HG03039 (cell line): ENCODE measurements at regions not wholly inside any gene's neighbourhood (a gene's known extent, or its start where the extent isn't known, plus 50 kb on each side); places are given as distances from the start of the nearest gene placed in this dataset.

Source experiments
- ATAC-seq: cut with Tn5 transposase; IDR thresholded peaks from one replicate; pipeline ENCODE4 v1.9.1; 2021; ENCODE audit warnings: mild to moderate bottlenecking, moderate library complexity; ENCODE audit not compliant: unreplicated experiment

DNA sequence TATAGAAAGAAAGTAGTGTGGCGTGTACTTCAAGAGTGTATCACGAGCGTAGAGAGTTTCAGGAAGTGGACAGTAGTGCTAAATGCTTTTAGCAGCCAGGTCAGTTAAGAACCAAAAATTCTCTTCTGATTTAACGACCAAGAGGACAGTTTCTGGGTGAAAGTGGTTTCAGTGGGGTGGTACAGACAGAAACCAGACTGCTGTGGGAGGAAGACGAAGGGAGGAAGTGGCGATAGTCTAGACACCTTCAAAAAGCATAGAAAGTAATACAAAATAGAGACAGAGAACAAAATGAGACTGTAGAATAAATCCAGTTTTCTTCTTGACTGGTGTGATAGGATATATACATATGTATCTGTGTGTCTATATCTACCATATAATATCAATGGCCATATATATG is 93.5 kb downstream of the MBL2 start:
- ATAC-seq, result no peak

DNA sequence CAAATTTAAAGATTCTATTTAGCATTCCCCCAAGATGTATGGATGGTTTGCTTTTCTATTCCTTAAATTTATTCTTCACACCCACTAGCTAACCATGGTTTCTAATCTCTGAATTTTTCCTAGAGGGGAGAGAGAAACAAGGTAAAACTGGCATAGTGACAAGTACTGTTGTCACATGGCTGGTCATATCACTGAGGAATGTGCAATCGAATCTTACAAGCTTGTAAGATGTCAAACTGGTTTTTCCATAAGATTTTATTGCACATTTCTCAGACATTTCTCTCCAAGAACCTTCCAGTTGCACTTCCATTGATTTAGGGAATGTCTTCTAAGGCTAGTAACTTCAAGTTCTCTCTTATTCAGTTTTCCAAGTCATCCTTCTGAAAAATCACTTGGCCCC is 89.8 kb downstream of the MBL2 start:
- ATAC-seq, result no peak

DNA sequence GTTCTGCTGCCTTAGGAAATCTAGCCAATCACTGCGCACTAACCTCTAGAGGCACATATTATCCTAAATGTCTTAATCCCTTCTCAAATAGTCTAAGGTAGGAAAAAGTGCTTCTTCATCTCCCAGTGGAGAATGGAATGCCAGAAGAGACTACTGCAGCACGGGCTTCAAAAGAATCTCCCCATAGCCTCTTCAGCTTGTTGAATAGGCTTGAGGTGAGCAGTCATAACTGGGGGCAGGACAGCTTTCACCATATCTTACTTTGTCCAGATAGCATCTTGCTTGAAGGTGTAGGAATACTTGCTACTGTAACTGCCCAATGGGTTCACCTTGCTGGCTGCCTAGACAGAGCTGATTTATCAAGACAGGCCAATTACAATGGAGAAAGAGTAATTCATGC is 88.8 kb downstream of the MBL2 start:
- no peak for ATAC-seq

DNA sequence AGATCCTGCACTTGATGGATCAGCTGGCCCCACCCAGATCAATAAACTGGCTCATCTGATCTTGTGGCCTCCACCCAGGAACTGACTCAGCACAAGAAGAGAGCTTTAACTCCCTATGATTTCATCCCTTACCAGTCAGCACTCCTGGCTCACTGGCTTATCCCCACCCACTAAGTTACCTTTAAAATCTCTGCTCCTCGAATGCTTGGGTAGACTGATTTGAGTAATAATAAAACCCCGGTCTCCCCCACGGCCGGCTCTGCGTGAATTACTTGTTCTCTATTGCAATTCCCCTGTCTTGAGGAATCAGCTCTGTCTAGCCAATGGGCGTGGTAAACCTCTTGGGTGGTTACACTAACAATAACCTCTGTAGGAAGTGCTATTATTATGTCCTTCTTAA is 83.7 kb downstream of the MBL2 start:
- no peak for ATAC-seq

DNA sequence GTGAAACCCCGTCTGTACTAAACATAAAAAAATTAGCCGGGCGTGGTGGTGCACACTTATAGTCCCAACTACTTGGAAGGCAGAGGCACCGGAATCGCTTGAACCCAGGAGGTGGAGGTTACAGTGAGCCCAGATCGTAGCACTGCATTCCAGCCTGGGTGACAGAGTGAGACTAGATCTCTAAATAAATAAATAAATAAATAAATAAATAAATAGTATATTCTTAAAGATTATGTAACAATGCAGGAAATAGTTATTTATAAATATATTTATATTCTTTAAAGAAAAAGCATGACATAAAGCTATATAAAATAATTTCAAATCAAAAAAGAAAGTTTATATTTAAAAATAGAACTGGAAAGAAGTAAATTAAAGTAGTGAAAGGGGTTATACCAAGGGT is 76.4 kb downstream of the MBL2 start:
- ATAC-seq, result no peak

DNA sequence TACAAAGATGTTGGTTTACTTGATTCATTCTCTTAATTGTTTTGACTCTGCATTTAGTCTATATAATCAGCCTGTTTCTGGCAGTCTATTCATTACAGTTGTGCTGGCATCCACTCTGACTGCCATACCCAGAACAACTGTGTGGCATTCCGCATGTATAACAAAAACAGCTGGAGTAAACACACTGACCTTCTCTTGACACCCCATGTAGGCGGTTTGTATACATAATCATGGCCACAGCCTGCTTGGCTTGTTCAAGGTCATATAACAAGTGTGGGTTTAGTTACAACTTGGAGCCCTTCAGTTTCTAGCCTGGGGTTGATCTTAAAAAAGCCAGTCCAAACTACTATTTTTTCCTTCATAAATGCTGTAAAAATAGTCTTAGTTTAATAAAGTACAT is 70.9 kb downstream of the MBL2 start:
- no peak for ATAC-seq

DNA sequence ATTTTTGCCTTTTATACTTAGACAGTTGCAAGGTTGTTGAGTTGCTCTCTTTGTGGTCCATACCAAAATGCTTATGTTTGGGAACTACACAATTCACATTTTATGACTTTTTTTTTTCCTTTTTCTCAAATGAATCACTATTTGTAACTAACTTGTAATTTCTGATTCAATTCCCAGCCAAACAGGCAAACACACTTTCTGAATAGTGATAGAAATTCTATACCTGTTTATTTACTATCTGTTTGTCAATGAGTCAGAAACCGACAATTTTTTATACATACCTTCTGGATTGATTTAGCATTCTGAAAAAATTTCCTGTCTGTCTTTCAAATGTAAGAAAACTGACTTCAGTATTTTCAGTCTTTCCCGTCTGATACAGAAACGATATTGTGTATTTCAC is 69.1 kb downstream of the MBL2 start:
- no peak for ATAC-seq

DNA sequence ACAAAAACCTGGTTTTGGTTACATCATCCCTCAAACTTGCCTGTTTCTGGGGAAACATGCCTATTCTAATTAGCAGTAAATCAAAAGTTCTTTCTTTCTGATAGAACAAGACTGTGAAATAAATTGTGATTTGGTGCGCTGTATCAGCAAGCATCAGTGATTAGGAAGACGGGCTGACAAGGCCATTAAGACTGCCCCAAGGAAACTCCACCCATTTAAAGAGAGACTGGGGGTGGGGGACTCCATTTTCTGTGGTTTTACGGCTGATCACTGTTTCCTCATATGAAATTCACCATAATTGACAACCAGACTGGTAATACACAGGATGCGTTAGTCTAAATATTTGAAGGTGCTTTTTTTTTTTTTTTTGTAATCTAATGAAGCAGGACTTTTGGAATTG is 68.7 kb downstream of the MBL2 start:
- no peak for ATAC-seq

DNA sequence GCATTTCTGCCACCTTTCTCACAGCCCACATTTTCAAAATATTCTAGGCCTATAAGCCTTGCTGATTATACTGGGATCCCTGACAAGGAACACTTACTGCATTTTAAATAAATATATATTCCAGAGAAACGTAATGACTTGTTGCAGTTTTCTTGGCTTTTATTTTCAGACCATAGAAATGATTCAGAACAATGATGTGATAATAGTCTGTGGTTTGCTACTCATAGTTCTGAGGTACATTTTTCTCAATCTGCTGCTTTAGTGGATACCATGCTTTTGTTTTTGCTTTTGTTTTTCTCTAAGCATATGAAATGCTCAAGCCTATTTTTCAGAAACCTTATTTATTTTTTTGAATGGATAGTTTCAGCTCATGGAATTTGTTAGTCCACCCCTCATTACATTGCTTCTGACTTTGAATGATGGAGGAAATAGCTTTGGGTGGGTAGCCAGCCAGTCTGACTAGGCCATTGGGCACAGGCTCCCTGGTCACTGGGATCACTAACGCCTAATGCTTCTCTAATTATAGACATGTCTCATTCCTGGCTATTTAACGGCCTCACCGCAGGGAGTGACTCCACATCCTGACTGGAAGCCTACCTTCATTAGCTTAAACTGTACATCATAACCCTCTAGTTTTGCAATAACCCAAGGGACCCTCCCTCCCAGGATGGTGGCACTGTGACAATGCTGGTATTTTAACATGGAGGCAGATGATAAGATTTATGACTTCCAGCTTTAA is 66.1 kb downstream of the MBL2 start:
- ATAC-seq, result no peak
